Activated T-helper 2 cell treated with anti-CD3 and anti-CD28 coated beads, Interferon-gamma antibody, Interleukin-2, Interleukin-4, amounts not matched to agents 10 μg/mL and 5 μg/mL and 100 μg/mL, durations not matched to agents 14 hours and 24 hours and 36 hours (primary cell): ENCODE measurements at regions not wholly inside any gene's neighbourhood (a gene's known extent, or its start where the extent isn't known, plus 50 kb on each side); places are given as distances from the start of the nearest gene placed in this dataset.
"Not testable (repeated sequence)": the region's sequence is repeated elsewhere in the genome, so short reads cannot be mapped to it uniquely, and the experiment has no call there.

Experiments used
- DNase-seq: peaks from one replicate; pipeline ENCODE4 v3.0.0; 2021; ENCODE audit warnings: low spot score
- H3K27ac Mint-ChIP-seq: one replicate; pipeline ENCODE4 v1.8.0; 2021; ENCODE audit warnings: mixed read lengths
- H3K27me3 Mint-ChIP-seq: one replicate; pipeline ENCODE4 v1.8.0; 2021; ENCODE audit warnings: low read depth, mixed read lengths
- H3K36me3 Mint-ChIP-seq: one replicate; pipeline ENCODE4 v1.8.0; 2021; ENCODE audit warnings: low read depth, mixed read lengths
- H3K4me1 Mint-ChIP-seq: one replicate; pipeline ENCODE4 v1.8.0; 2021; ENCODE audit warnings: low read depth, mixed read lengths
- H3K4me3 Mint-ChIP-seq: one replicate; pipeline ENCODE4 v1.8.0; 2021; ENCODE audit warnings: low read depth, mild to moderate bottlenecking, moderate library complexity, mixed read lengths
- H3K9me3 Mint-ChIP-seq: one replicate; pipeline ENCODE4 v1.8.0; 2021; ENCODE audit warnings: mixed read lengths
- intact Hi-C: fragments of 100-400 bp; cut with micrococcal nuclease; formaldehyde crosslinking; loops from one replicate; pipeline ENCODE4 v1.15.1; 2023

GRCh38 chr7:38331853-38332595 is 58.6 kb upstream of the TARP start:
- H3K27ac Mint-ChIP-seq, intact Hi-C loops, H3K27me3 Mint-ChIP-seq, DNase-seq, H3K9me3 Mint-ChIP-seq, H3K36me3 Mint-ChIP-seq: not testable (repeated sequence)
- Mint-ChIP-seq H3K4me1 (peaks cover 44% of the 10 kb centered on the region), H3K4me3 (peak overlapping the region; percentile 8)

- no peaks in the 10 kb centered on the region for H3K36me3 Mint-ChIP-seq
- peaks cover 39% of the 10 kb centered on the region for H3K4me1 Mint-ChIP-seq
- H3K27me3 Mint-ChIP-seq, result no peaks in the 10 kb centered on the region
- H3K27ac Mint-ChIP-seq, result no peak overlapping the region
- intact Hi-C loops, result no loop called here
- H3K4me3 Mint-ChIP-seq, result peak overlapping the region; percentile 39
- H3K9me3 Mint-ChIP-seq, result no peaks in the 10 kb centered on the region
- DNase-seq, result no peak
Observed at GRCh38 chr7:38330861-38331621, 57.6 kb upstream of the TARP start.

- H3K27ac Mint-ChIP-seq, result peak overlapping the region; percentile 47
Observed at GRCh38 chr7:38330039-38330438, 56.6 kb upstream of the TARP start.

GRCh38 chr7:38329340-38329739 is 55.9 kb upstream of the TARP start:
- H3K4me3 Mint-ChIP-seq, result no peak overlapping the region
- intact Hi-C loops, result no loop called here
- no peaks in the 10 kb centered on the region for H3K9me3 Mint-ChIP-seq
- H3K4me1 Mint-ChIP-seq, result peaks cover 25% of the 10 kb centered on the region
- no peaks in the 10 kb centered on the region for H3K27me3 Mint-ChIP-seq
- no peak overlapping the region for H3K27ac Mint-ChIP-seq
- no peak for DNase-seq
- no peaks in the 10 kb centered on the region for H3K36me3 Mint-ChIP-seq

More at GRCh38 chr7:38330039-38330438, 56.6 kb upstream of the TARP start:
- intact Hi-C loops, result no loop called here
- Mint-ChIP-seq H3K27me3 (no peaks in the 10 kb centered on the region), H3K9me3 (no peaks in the 10 kb centered on the region), H3K4me3 (no peak overlapping the region), H3K4me1 (peaks cover 30% of the 10 kb centered on the region), H3K36me3 (no peaks in the 10 kb centered on the region)
- no peak for DNase-seq

GRCh38 chr7:38328814-38329213 is 55.4 kb upstream of the TARP start:
- H3K4me3 Mint-ChIP-seq, result no peak overlapping the region
- intact Hi-C loops, result no loop called here

GRCh38 chr7:38327637-38328036 is 54.2 kb upstream of the TARP start:
- DNase-seq, result no peak
- H3K36me3 Mint-ChIP-seq, result no peaks in the 10 kb centered on the region
- H3K27ac Mint-ChIP-seq, result no peak overlapping the region
- H3K4me3 Mint-ChIP-seq, result no peak overlapping the region
- intact Hi-C loops, result no loop called here
- no peaks in the 10 kb centered on the region for H3K9me3 Mint-ChIP-seq
- H3K4me1 Mint-ChIP-seq, result peaks cover 22% of the 10 kb centered on the region
- H3K27me3 Mint-ChIP-seq, result no peaks in the 10 kb centered on the region

More at GRCh38 chr7:38328814-38329213, 55.4 kb upstream of the TARP start:
- Mint-ChIP-seq H3K27ac (no peak overlapping the region), H3K9me3 (no peaks in the 10 kb centered on the region), H3K27me3 (no peaks in the 10 kb centered on the region), H3K4me1 (peaks cover 22% of the 10 kb centered on the region), H3K36me3 (no peaks in the 10 kb centered on the region)
- no peak for DNase-seq
